HG03439 (cell line): ENCODE measurements at regions not wholly inside any gene's neighbourhood (a gene's known extent, or its start where the extent isn't known, plus 50 kb on each side); places are given as distances from the start of the nearest gene placed in this dataset.
A peak's percentile ranks its signal among the peaks of the same experiment; 100 is the strongest.
"Not testable (repeated sequence)": the region's sequence is repeated elsewhere in the genome, so short reads cannot be mapped to it uniquely, and the experiment has no call there.

ENCODE experiments used
- ATAC-seq: cut with Tn5 transposase; IDR thresholded peaks from one replicate; pipeline ENCODE4 v1.9.1; 2021; ENCODE audit warnings: mild to moderate bottlenecking, moderate library complexity; ENCODE audit not compliant: unreplicated experiment

- ATAC-seq = not testable (repeated sequence)
These were observed 91.0 kb upstream of the SPDYE9 start for GRCh38 chr7:73176813-73177212.

- not testable (repeated sequence) for ATAC-seq
These were observed 89.5 kb upstream of the SPDYE9 start for GRCh38 chr7:73175322-73175721.

- not testable (repeated sequence) for ATAC-seq
These were observed 85.1 kb upstream of the SPDYE9 start for GRCh38 chr7:73170902-73171301.

- ATAC-seq = not testable (repeated sequence)
These were observed 84.6 kb upstream of the SPDYE9 start for GRCh38 chr7:73170415-73170814.

- not testable (repeated sequence) for ATAC-seq
These were observed 80.3 kb upstream of the SPDYE9 start for GRCh38 chr7:73166152-73166551.

- ATAC-seq = not testable (repeated sequence)
These were observed 76.8 kb upstream of the SPDYE9 start for GRCh38 chr7:73162680-73163079.

GRCh38 chr7:73161727-73162126 lies 75.9 kb upstream of the SPDYE9 start:
- ATAC-seq = not testable (repeated sequence)

- ATAC-seq = not testable (repeated sequence)
These were observed 71.4 kb upstream of the SPDYE9 start for GRCh38 chr7:73157169-73157661.

GRCh38 chr7:73156510-73157168 lies 70.8 kb upstream of the SPDYE9 start:
- ATAC-seq = not testable (repeated sequence)

- ATAC-seq = peak; percentile 88
These were observed 68.8 kb upstream of the SPDYE9 start for GRCh38 chr7:73154586-73155038.

- ATAC-seq = not testable (repeated sequence)
These were observed 68.2 kb upstream of the SPDYE9 start for GRCh38 chr7:73153921-73154585.

- not testable (repeated sequence) for ATAC-seq
These were observed 62.7 kb upstream of the SPDYE9 start for GRCh38 chr7:73148570-73148969.

GRCh38 chr7:73147681-73148080 lies 61.8 kb upstream of the SPDYE9 start:
- ATAC-seq = not testable (repeated sequence)

- ATAC-seq = not testable (repeated sequence)
These were observed 58.2 kb upstream of the SPDYE9 start for GRCh38 chr7:73143993-73144392.

- not testable (repeated sequence) for ATAC-seq
These were observed 52.1 kb upstream of the SPDYE9 start for GRCh38 chr7:73137922-73138321.
